ENCODE measurements at regions not wholly inside any gene's neighbourhood (a gene's known extent, or its start where the extent isn't known, plus 50 kb on each side); places are given as distances from the start of the nearest gene placed in this dataset.

- DNase-seq (ENCODE audit: low spot score), result no peak
- no peaks in the 10 kb centered on the region for H3K4me1 ChIP-seq (ENCODE audit: control insufficient read depth in 4 of 4, insufficient read depth in 4 of 4, low read length in 3 of 4)
- WGBS, result 88% methylated on average over 6 of the region's 6 CpGs
- no peak overlapping the region for H3K27ac ChIP-seq (ENCODE audit: low read depth in 1 of 2, low read length in 2 of 2)
- TF ChIP-seq YY1 (IDR thresholded peaks at IDR 0.05), result no peak
- TF ChIP-seq ATF3 (IDR thresholded peaks at IDR 0.05), result no peak
- TF ChIP-seq SP1 (IDR thresholded peaks at IDR 0.05), result no peak
- no peak for TF ChIP-seq MAX (IDR thresholded peaks at IDR 0.05)
- TF ChIP-seq NR2F2 (IDR thresholded peaks at IDR 0.05), result no peak
- no peak for TF ChIP-seq HNF4A (conservative IDR thresholded peaks at IDR 0.05)
- TF ChIP-seq HNF4G (IDR thresholded peaks at IDR 0.05), result no peak
- no peak for TF ChIP-seq ZBTB33 (IDR thresholded peaks at IDR 0.05)
- no peak for TF ChIP-seq FOXA2 (IDR thresholded peaks at IDR 0.05)
- no peak for TF ChIP-seq EGR1 (IDR thresholded peaks at IDR 0.05; ENCODE audit: low read depth in 2 of 2)
- TF ChIP-seq GABPA (IDR thresholded peaks at IDR 0.05 in 1 of 2, conservative IDR thresholded peaks at IDR 0.05 in 1 of 2), result no peak
- TF ChIP-seq TAF1 (conservative IDR thresholded peaks at IDR 0.05), result no peak
- no peak for TF ChIP-seq REST (IDR thresholded peaks at IDR 0.05)
- TF ChIP-seq CTCF (IDR thresholded peaks at IDR 0.05; ENCODE audit: low read depth, low read length, missing input control), result no peak
- TF ChIP-seq RXRA (IDR thresholded peaks at IDR 0.05), result no peak
- TF ChIP-seq RAD21 (IDR thresholded peaks at IDR 0.05), result no peak
- TF ChIP-seq FOXA1 (IDR thresholded peaks at IDR 0.05), result no peak
- TF ChIP-seq JUND (IDR thresholded peaks at IDR 0.05), result no peak
- H3K4me3 ChIP-seq (ENCODE audit: low read depth in 1 of 3, low read length in 3 of 3), result no peak overlapping the region
- H3K9me3 ChIP-seq (ENCODE audit: control insufficient read depth in 4 of 4, low read length in 3 of 4), result no peaks in the 10 kb centered on the region
- peaks cover 3 to 43% (median 23%) of the 10 kb centered on the region in 4 donors for H3K36me3 ChIP-seq (ENCODE audit: control insufficient read depth in 4 of 4, insufficient read depth in 3 of 4, low read depth in 1 of 4, low read length in 3 of 4)
- no peaks in the 10 kb centered on the region for H3K27me3 ChIP-seq (ENCODE audit: control insufficient read depth in 4 of 4, insufficient read depth in 4 of 4, low read length in 3 of 4)
- H3K9ac ChIP-seq (ENCODE audit: low read depth in 1 of 2, low read length in 2 of 2), result no peak overlapping the region
These were observed 108.1 kb upstream of the ZNF746 start for GRCh38 chr7:149605696-149606095.
